GM21423 (cell line): ENCODE measurements at regions not wholly inside any gene's neighbourhood (a gene's known extent, or its start where the extent isn't known, plus 50 kb on each side); places are given as distances from the start of the nearest gene placed in this dataset.

Experiments
- ATAC-seq: cut with Tn5 transposase; IDR thresholded peaks from one replicate; pipeline ENCODE4 v1.9.1; 2021; ENCODE audit warnings: mild to moderate bottlenecking, moderate library complexity; ENCODE audit not compliant: unreplicated experiment

DNA sequence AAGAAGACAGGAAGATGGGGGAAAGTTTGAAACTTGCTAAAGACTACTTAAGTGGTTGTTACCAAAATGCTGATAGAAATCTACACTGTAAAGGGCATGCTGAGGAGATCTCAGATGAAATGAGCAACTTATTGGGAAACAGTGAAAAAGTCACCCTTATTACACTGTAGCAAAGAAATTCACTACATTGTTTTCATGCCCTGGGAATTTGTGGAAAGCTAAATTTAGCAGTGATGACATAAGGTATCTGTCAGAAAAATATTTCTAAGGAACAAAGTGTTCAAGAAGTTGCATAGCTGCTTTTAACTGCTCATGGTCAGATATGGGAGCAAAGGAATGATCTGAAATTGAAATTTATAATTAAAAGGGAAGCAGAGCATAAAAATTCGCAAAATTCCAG is 702.4 kb upstream of the LRRC4C start:
- no peak for ATAC-seq

DNA sequence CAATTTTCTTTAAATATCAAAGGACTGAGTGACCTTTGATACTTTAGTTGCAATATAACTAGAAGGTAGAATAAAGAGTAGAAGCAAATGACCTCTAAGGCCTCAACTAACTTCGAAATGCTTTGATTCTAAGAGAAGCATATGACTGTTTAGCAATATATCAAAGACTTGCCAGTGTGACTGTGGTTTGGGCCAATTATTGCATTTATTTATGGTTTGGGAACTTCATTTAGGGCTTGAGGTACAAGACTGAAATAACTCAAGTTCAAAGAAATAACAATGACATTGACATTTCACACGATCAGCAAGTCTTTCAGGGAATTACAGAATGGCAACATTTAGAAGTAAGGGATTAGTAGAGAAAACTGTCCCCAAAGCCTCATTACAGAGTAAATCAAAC is 709.7 kb upstream of the LRRC4C start:
- ATAC-seq: no peak

GRCh38 chr11:42170601-42171000 is 711.1 kb upstream of the LRRC4C start:
- ATAC-seq: no peak

GRCh38 chr11:42171046-42171445 is 711.6 kb upstream of the LRRC4C start:
- no peak for ATAC-seq

GRCh38 chr11:42172441-42172840 is 713.0 kb upstream of the LRRC4C start:
- no peak for ATAC-seq

- ATAC-seq: no peak
Measured at GRCh38 chr11:42175203-42175602, 715.8 kb upstream of the LRRC4C start.

- ATAC-seq: no peak
Measured at GRCh38 chr11:42179216-42179615, 719.8 kb upstream of the LRRC4C start.

GRCh38 chr11:42195289-42196013 is 736.0 kb upstream of the LRRC4C start:
- ATAC-seq: no peak

DNA sequence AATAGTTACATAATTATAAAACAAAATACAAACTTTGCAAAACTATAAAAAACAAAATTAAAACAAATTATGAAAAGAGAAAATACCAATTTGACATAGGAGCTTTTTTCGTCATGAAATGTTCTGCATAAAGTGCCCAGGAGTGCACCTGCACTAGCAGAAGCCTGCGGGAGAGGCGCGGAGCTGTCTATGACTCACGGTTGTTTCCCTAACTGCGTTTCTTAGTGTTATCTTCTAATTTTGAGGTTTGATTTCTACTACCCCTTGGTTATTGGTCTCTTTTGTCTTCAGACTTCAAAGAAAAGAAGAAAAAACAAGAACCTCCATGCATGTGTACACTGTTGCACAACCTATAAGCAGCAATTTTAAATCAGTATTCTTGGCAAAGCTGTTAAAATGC is 740.9 kb upstream of the LRRC4C start:
- ATAC-seq: no peak

DNA sequence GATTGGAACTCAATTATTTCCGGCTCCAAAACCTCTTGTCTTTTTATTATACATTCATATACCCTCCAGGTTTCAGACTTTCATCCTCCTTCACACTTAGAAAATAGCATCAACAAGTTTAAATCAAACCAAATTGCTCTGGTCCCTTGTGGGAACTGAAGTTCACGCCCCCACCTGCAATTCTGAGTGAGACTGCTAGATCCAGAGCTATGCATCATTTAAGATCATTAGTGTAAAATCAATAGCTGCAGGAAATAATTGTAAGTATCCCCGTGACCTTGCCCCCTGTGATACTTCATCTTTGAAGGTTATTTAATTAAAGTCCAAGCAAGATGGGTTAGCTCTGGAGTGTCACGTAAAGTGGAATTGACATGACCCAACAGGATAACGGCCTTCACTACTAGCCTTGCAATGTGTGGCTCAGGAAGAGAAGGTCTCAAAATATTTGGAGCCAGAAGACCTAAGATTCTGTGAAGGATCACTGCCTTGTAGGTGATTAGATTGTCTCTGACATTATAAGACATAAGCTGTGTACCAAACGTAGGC is 742.2 kb upstream of the LRRC4C start:
- ATAC-seq: no peak

- no peak for ATAC-seq
Measured at GRCh38 chr11:42205518-42205917, 746.1 kb upstream of the LRRC4C start.

- ATAC-seq: no peak
Measured at GRCh38 chr11:42225664-42226063, 766.2 kb upstream of the LRRC4C start.

DNA sequence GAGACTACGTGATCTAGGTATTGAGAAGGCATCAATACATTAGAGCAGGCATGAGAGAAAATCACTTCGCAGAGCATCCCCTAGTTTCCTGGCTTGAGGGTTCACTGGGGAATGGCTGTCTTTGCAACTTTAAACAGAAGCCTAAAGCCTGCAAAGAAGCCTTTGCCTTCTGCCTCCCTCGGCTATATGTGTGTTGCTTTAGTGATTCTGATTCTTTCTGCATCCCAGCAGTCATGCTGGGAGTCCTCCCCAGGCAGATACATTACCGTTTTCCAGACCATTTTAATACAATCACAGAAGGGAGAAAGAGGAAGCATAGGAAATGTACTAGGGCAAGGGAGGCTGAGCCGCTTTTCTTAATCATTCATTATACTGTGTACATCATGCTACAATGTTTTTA is 773.2 kb upstream of the LRRC4C start:
- no peak for ATAC-seq

GRCh38 chr11:42234451-42234951 is 775.0 kb upstream of the LRRC4C start:
- ATAC-seq: no peak

- ATAC-seq: no peak
Measured at GRCh38 chr11:42237701-42238235, 778.3 kb upstream of the LRRC4C start.

- no peak for ATAC-seq
Measured at GRCh38 chr11:42239188-42239587, 779.7 kb upstream of the LRRC4C start.

GRCh38 chr11:42243385-42243784 is 783.9 kb upstream of the LRRC4C start:
- ATAC-seq: no peak

DNA sequence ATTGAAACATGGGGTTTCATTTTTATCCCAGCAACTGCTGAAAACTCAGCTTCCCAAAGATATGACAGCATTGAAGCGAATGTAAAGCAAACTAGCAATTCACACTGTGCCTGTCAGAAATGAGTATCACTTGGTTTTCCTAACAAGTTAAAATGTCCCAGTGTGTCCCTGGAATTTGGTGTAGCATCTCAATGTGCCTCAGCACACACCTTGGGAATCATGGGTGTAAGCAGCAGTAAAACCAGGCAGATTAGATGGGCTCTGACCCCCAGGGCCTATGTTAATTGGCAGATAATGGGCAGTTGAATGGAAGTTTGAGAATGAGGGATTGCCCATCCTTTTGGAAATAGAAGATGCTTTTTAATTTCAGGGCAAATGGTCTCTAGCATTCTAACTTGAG is 784.9 kb upstream of the LRRC4C start:
- ATAC-seq: no peak

GRCh38 chr11:42249401-42249800 is 789.9 kb upstream of the LRRC4C start:
- ATAC-seq: no peak

GRCh38 chr11:42249956-42250355 is 790.5 kb upstream of the LRRC4C start:
- ATAC-seq: no peak

DNA sequence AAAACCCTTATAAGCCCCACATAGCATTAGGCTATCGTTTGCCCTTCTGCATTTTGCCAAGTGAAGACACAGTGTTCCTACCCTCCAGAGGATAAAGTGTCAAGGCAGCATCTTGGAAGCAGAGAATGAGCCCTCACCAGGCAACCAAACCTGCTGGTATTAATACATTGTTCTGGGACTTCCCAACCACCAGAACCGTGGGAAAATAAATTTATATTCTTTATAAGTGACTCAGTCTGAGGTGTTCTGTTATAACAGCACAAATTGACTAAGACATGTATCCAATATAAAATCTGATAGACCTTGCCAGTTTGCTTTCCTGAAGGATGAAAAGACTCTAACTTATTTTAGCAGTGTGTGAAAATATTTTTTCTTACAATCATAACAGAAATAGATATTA is 792.5 kb upstream of the LRRC4C start:
- ATAC-seq: no peak

DNA sequence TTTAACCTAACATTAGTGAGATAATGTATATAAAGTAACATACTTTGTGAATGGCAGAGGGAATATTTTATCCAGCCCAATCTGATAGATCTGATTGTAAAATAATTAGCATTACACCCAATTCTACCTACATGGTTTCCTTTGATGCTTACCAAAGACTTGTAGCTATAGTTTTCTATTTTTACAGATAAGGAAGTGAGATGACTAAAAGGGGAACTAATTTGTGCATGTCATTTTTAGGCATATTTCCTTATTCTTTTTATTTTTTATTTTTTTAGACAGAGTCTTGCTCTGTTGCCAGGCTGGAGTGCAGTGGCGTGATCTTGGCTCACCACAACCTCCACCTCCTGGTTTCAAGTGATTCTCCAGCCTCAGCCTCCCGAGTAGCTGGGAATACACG is 793.7 kb upstream of the LRRC4C start:
- no peak for ATAC-seq

DNA sequence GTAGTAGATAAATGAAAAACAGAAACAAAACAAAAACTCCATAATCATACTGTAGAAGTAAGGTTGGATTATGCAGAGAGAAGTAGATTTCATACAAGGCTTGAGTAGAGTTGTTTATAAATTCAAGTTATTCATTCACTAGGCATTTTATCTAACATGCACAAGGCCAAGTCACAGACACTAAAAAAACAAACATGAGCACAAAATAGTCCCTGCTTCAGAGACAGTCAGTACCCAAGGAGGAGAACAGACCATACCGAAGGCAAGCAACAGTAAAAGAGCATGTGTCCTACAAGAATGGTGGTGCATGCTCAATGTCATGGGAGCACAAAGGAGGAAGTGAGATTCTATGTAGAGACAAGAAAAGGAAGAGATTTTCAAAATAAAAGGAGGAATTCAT is 796.5 kb upstream of the LRRC4C start:
- no peak for ATAC-seq
